Small intestine (tissue), 7 donors: ENCODE measurements at regions not wholly inside any gene's neighbourhood (a gene's known extent, or its start where the extent isn't known, plus 50 kb on each side); places are given as distances from the start of the nearest gene placed in this dataset.

Source experiments
- DNase-seq, 2 donors: peaks; one replicate each; pipeline versions ENCODE4 v3.0.0 to v3.0.0-alpha.2; 2013
- FAIRE-seq: peaks from 2 replicates; lab custom pipeline; 2012; peaks lifted over from hg19 to GRCh38; lab: Jason Lieb, UNC
- H3K27ac ChIP-seq, 3 donors: one replicate each; pipeline ENCODE4 v1.5.1; 2013; ENCODE audit warnings: low read length in 2 of 3, mild to moderate bottlenecking in 2 of 3, control low read depth in 1 of 3, inconsistent platforms in 1 of 3, low read depth in 1 of 3, moderate library complexity in 1 of 3
- H3K27me3 ChIP-seq, 3 donors: one replicate each; pipeline ENCODE4 v1.6.1; 2013; ENCODE audit warnings: low read length in 3 of 3, inconsistent platforms in 1 of 3; ENCODE audit not compliant: control insufficient read depth in 3 of 3, insufficient read depth in 3 of 3
- H3K36me3 ChIP-seq, 3 donors: one replicate each; pipeline ENCODE4 v1.6.1; 2013; ENCODE audit warnings: low read length in 3 of 3, inconsistent platforms in 1 of 3, low read depth in 1 of 3, mild to moderate bottlenecking in 1 of 3, moderate library complexity in 1 of 3; ENCODE audit not compliant: control insufficient read depth in 3 of 3, insufficient read depth in 2 of 3
- H3K4me1 ChIP-seq, 3 donors: one replicate each; pipeline ENCODE4 v1.6.1; 2013; ENCODE audit warnings: low read length in 2 of 3, inconsistent platforms in 1 of 3, low read depth in 1 of 3, mild to moderate bottlenecking in 1 of 3, moderate library complexity in 1 of 3; ENCODE audit not compliant: control insufficient read depth in 3 of 3, insufficient read depth in 2 of 3
- H3K4me3 ChIP-seq, 3 donors: one replicate each; pipeline ENCODE4 v1.5.1; 2013; ENCODE audit warnings: low read length in 3 of 3, control low read depth in 1 of 3, inconsistent platforms in 1 of 3, low read depth in 1 of 3, mild to moderate bottlenecking in 1 of 3, moderate library complexity in 1 of 3
- H3K9me3 ChIP-seq, 2 donors: one replicate each; pipeline ENCODE4 v1.6.1; 2013; ENCODE audit warnings: low read depth in 1 of 2, low read length in 1 of 2; ENCODE audit not compliant: control insufficient read depth in 2 of 2, insufficient read depth in 1 of 2
- WGBS, 3 donors: extraction: QIAGEN DNeasy Blood & Tissue Kit; methylation state at CpG; one replicate each; pipeline ENCODE4 v1.1.7; 2013; 5-methylcytosine and 5-hydroxymethylcytosine counted together
- donor health status: healthy with polysubstance abuse.
- donor health status: control.
- donor health status: control.
- donor health status: Bipolar disorder and iron deficiency.
- donor health status: healthy.

- no peaks in the 10 kb centered on the region for H3K27me3 ChIP-seq
- H3K4me3 ChIP-seq: no peak overlapping the region
- FAIRE-seq: no peak
- no peak for DNase-seq
- no peaks in the 10 kb centered on the region for H3K9me3 ChIP-seq
- no peak overlapping the region for H3K27ac ChIP-seq
- H3K36me3 ChIP-seq: no peaks in the 10 kb centered on the region
- H3K4me1 ChIP-seq: no peaks in the 10 kb centered on the region
- WGBS, 3 donors: 63 to 85% (median 66%) methylated on average over 2 of the region's 2 CpGs
These were observed 263.8 kb downstream of the RAD51AP2 start for GRCh38 chr2:17254421-17254820.

- Histone ChIP-seq H3K4me1 (no peaks in the 10 kb centered on the region), H3K36me3 (no peaks in the 10 kb centered on the region), H3K9me3 (no peaks in the 10 kb centered on the region), H3K27me3 (no peaks in the 10 kb centered on the region), H3K27ac (no peak overlapping the region), H3K4me3 (no peak overlapping the region)
- 77 to 87% (median 81%) methylated on average over 4 of the region's 4 CpGs for WGBS, 3 donors
- FAIRE-seq (no peak), DNase-seq (no peak)
These were observed 266.0 kb downstream of the RAD51AP2 start for GRCh38 chr2:17252258-17252657.

- no peaks in the 10 kb centered on the region for H3K9me3 ChIP-seq
- no peaks in the 10 kb centered on the region for H3K4me1 ChIP-seq
- H3K4me3 ChIP-seq: no peak overlapping the region
- H3K27me3 ChIP-seq: no peaks in the 10 kb centered on the region
- no peak overlapping the region for H3K27ac ChIP-seq
- DNase-seq (no peak), FAIRE-seq (no peak)
- WGBS, 3 donors: 69 to 79% (median 72%) methylated on average over 5 of the region's 5 CpGs
- no peaks in the 10 kb centered on the region for H3K36me3 ChIP-seq
These were observed 267.1 kb downstream of the RAD51AP2 start for GRCh38 chr2:17251171-17251570.

GRCh38 chr2:17249249-17249648, 269.0 kb downstream of the RAD51AP2 start:
- Histone ChIP-seq H3K27ac (no peak overlapping the region), H3K9me3 (no peaks in the 10 kb centered on the region), H3K4me3 (no peak overlapping the region), H3K27me3 (no peaks in the 10 kb centered on the region), H3K4me1 (no peaks in the 10 kb centered on the region), H3K36me3 (no peaks in the 10 kb centered on the region)
- no peak for FAIRE-seq
- DNase-seq: no peak
- whole genome bisulfite sequencing, 3 donors: 83 to 86% (median 83%) methylated on average over 7 of the region's 7 CpGs

GRCh38 chr2:17245906-17246305, 272.3 kb downstream of the RAD51AP2 start:
- DNase-seq (no peak), FAIRE-seq (no peak)
- no peak overlapping the region for H3K4me3 ChIP-seq

GRCh38 chr2:17242813-17243485, 275.3 kb downstream of the RAD51AP2 start:
- WGBS, 3 donors: 63 to 65% (median 63%) methylated on average over 3 of the region's 3 CpGs

More at GRCh38 chr2:17245906-17246305, 272.3 kb downstream of the RAD51AP2 start:
- 58 to 63% (median 61%) methylated on average over 2 of the region's 2 CpGs for WGBS, 3 donors
- H3K4me1 ChIP-seq: no peaks in the 10 kb centered on the region
- no peaks in the 10 kb centered on the region for H3K27me3 ChIP-seq
- H3K36me3 ChIP-seq: no peaks in the 10 kb centered on the region
- no peak overlapping the region for H3K27ac ChIP-seq
- no peaks in the 10 kb centered on the region for H3K9me3 ChIP-seq

GRCh38 chr2:17239550-17239949, 278.7 kb downstream of the RAD51AP2 start:
- DNase-seq (no peak), FAIRE-seq (peak; percentile 59)
- Histone ChIP-seq H3K27ac (no peak overlapping the region), H3K9me3 (no peaks in the 10 kb centered on the region), H3K4me3 (no peak overlapping the region), H3K4me1 (no peaks in the 10 kb centered on the region), H3K36me3 (no peaks in the 10 kb centered on the region), H3K27me3 (no peaks in the 10 kb centered on the region)
- WGBS, 3 donors: 67 to 85% (median 73%) methylated on average over 3 of the region's 3 CpGs

More at GRCh38 chr2:17242813-17243485, 275.3 kb downstream of the RAD51AP2 start:
- H3K27me3 ChIP-seq: no peaks in the 10 kb centered on the region
- DNase-seq (no peak), FAIRE-seq (no peak)
- H3K4me3 ChIP-seq: no peak overlapping the region
- H3K36me3 ChIP-seq: no peaks in the 10 kb centered on the region
- H3K27ac ChIP-seq: no peak overlapping the region
- H3K4me1 ChIP-seq: no peaks in the 10 kb centered on the region
- H3K9me3 ChIP-seq: no peaks in the 10 kb centered on the region

- no peak for FAIRE-seq
These were observed 283.1 kb downstream of the RAD51AP2 start for GRCh38 chr2:17235167-17235566.

More at GRCh38 chr2:17235167-17235566, 283.1 kb downstream of the RAD51AP2 start:
- Histone ChIP-seq H3K4me3 (no peak overlapping the region), H3K27ac (no peak overlapping the region), H3K27me3 (no peaks in the 10 kb centered on the region), H3K36me3 (no peaks in the 10 kb centered on the region), H3K4me1 (no peaks in the 10 kb centered on the region), H3K9me3 (no peaks in the 10 kb centered on the region)
- WGBS, 3 donors: 49 to 83% (median 60%) methylated on average over 1 of the region's 1 CpG
- no peak for DNase-seq
